Panc1 (cell line): ENCODE measurements at regions not wholly inside any gene's neighbourhood (a gene's known extent, or its start where the extent isn't known, plus 50 kb on each side); places are given as distances from the start of the nearest gene placed in this dataset.

Source experiments
- ATAC-seq: fragments of 200-7000 bp; cut with Tn5 transposase; 2 replicates; pipeline ENCODE4 v1.9.1; 2020; ENCODE audit warnings: mild to moderate bottlenecking, moderate library complexity
- BruUV-seq: library from RNA; stranded (reverse); fragments of 400-500 nt; replicated peaks from 2 replicates; lab custom pipeline; 2021; lab: Mats Ljungman, UMichigan
- CTCF ChIA-PET: fragments of 300-600 bp; sonication (Branson Sonifier 250); formaldehyde crosslinking; loops from one replicate; lab custom pipeline; 2022; ENCODE audit warnings: antibody characterized with exemption; lab: Charles Lee
- POLR2A ChIA-PET: fragments of 300-600 bp; sonication (Branson Sonifier 250); formaldehyde crosslinking; loops from one replicate; lab custom pipeline; 2022; ENCODE audit warnings: antibody characterized with exemption; lab: Charles Lee
- DNase-seq: peaks from one replicate; pipeline ENCODE4 v3.0.0-alpha.2; 2010; ENCODE audit warnings: low read depth, low spot score
- H3K27ac ChIP-seq: 2 replicates; pipeline ENCODE4 v1.5.1; 2011; ENCODE audit warnings: mild to moderate bottlenecking, low read length, inconsistent platforms
- H3K27me3 ChIP-seq: fragments of 200-500 bp; sonication (Bioruptor generic); 2 replicates; pipeline ENCODE4 v1.6.0; 2014; ENCODE audit warnings: low read length, inconsistent platforms; ENCODE audit not compliant: control insufficient read depth, insufficient read depth
- H3K36me3 ChIP-seq: fragments of 200-500 bp; sonication (Bioruptor generic); 2 replicates; pipeline ENCODE4 v1.5.1; 2014; ENCODE audit warnings: inconsistent platforms, mild to moderate bottlenecking, low read length, moderate library complexity; ENCODE audit not compliant: control insufficient read depth, insufficient read depth
- H3K4me1 ChIP-seq: 2 replicates; pipeline ENCODE4 v1.5.1; 2011; ENCODE audit warnings: inconsistent platforms, mild to moderate bottlenecking, low read length, moderate library complexity; ENCODE audit not compliant: control insufficient read depth, insufficient read depth
- H3K4me3 ChIP-seq, 2 experiments: 2 replicates each; pipeline ENCODE4 v1.5.1; 2011 to 2012; ENCODE audit warnings: low read depth in 2 of 2, low read length in 2 of 2, mild to moderate bottlenecking in 2 of 2, inconsistent platforms in 1 of 2, moderate library complexity in 1 of 2
- H3K9me3 ChIP-seq: fragments of 200-500 bp; sonication (Bioruptor generic); 2 replicates; pipeline ENCODE4 v1.5.1; 2014; ENCODE audit warnings: low read depth, mild to moderate bottlenecking, inconsistent platforms, low read length, moderate library complexity; ENCODE audit not compliant: control insufficient read depth, insufficient read depth
- POLR2AphosphoS5 ChIP-seq: IDR thresholded peaks from 2 replicates; pipeline ENCODE4 v1.6.1; 2012; ENCODE audit warnings: mild to moderate bottlenecking, low read depth, low read length, moderate library complexity
- SIN3A ChIP-seq: IDR thresholded peaks from 2 replicates; pipeline ENCODE4 v1.6.1; 2012; ENCODE audit warnings: low read depth, mild to moderate bottlenecking, low read length, moderate library complexity, borderline replicate concordance; ENCODE audit not compliant: insufficient read depth
- TCF7L2 ChIP-seq: IDR thresholded peaks from 2 replicates; pipeline ENCODE4 v1.6.1; 2011; ENCODE audit warnings: mild to moderate bottlenecking, low read depth, low read length, inconsistent platforms
- in situ Hi-C: cut with HindIII; loops from 2 replicates; pipeline ENCODE4 v1.10.0; 2016; ENCODE audit warnings: low sequenced_read_pairs, low pct_unique_long_range_greater_than_20kb
- intact Hi-C: fragments of 100-400 bp; cut with micrococcal nuclease; formaldehyde crosslinking; loops from one replicate; pipeline ENCODE4 v1.10.0; 2022; ENCODE audit not compliant: unreplicated experiment
- TF ChIP-seq, protein P1 (sequence below): fragments of 450-650 bp; IDR thresholded peaks from 2 replicates; pipeline ENCODE4 v1.5.1; 2017; ENCODE audit warnings: mild to moderate bottlenecking
- TF ChIP-seq, protein P2 (sequence below), 2 experiments: IDR thresholded peaks; 2 replicates each; pipeline ENCODE4 v1.6.1; 2011 to 2012; ENCODE audit warnings: low read depth in 2 of 2, control low read depth in 1 of 2, low read length in 1 of 2, mild to moderate bottlenecking in 1 of 2, moderate library complexity in 1 of 2; ENCODE audit not compliant: insufficient read depth in 1 of 2

DNA sequence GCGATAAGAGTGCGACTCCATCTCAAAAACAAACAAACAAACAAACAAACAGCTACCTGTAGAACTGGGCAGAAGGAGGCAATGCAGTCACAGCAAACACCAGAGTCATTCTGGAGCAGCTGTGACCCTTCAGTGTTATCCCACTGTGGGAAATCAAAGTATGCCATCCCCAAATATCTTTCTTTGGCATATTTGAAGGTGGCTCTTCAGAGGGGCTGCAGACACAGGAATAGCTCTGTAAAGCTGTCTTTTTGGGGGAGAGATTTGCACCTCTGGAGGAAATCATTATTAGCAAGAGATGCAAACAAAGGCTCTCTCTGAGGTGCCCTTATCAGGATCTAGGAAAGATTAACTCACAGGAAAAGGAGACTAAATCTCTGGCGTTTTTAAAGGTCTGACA lies 98.5 kb upstream of the XPO1 start:
- peaks cover 9% of the 10 kb centered on the region for H3K4me1 ChIP-seq
- intact Hi-C loops = loop anchor here (5.0 kb wide), 1 partner anchor 99 kb away; the partner anchor contains the start of gene XPO1
- CTCF ChIA-PET = no interaction called here
- peak overlapping the region; percentile 34; the same call in 1 of the 2 replicates for H3K27ac ChIP-seq
- no peaks in the 10 kb centered on the region for H3K36me3 ChIP-seq
- no peaks in the 10 kb centered on the region for H3K9me3 ChIP-seq
- no peak overlapping the region for H3K4me3 ChIP-seq
- in situ Hi-C loops = no loop called here
- TF ChIP-seq TCF7L2 (no peak), SIN3A (no peak), POLR2AphosphoS5 (no peak)
- TF ChIP-seq, protein P1, sequence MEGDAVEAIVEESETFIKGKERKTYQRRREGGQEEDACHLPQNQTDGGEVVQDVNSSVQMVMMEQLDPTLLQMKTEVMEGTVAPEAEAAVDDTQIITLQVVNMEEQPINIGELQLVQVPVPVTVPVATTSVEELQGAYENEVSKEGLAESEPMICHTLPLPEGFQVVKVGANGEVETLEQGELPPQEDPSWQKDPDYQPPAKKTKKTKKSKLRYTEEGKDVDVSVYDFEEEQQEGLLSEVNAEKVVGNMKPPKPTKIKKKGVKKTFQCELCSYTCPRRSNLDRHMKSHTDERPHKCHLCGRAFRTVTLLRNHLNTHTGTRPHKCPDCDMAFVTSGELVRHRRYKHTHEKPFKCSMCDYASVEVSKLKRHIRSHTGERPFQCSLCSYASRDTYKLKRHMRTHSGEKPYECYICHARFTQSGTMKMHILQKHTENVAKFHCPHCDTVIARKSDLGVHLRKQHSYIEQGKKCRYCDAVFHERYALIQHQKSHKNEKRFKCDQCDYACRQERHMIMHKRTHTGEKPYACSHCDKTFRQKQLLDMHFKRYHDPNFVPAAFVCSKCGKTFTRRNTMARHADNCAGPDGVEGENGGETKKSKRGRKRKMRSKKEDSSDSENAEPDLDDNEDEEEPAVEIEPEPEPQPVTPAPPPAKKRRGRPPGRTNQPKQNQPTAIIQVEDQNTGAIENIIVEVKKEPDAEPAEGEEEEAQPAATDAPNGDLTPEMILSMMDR = no peak
- TF ChIP-seq, protein P2, sequence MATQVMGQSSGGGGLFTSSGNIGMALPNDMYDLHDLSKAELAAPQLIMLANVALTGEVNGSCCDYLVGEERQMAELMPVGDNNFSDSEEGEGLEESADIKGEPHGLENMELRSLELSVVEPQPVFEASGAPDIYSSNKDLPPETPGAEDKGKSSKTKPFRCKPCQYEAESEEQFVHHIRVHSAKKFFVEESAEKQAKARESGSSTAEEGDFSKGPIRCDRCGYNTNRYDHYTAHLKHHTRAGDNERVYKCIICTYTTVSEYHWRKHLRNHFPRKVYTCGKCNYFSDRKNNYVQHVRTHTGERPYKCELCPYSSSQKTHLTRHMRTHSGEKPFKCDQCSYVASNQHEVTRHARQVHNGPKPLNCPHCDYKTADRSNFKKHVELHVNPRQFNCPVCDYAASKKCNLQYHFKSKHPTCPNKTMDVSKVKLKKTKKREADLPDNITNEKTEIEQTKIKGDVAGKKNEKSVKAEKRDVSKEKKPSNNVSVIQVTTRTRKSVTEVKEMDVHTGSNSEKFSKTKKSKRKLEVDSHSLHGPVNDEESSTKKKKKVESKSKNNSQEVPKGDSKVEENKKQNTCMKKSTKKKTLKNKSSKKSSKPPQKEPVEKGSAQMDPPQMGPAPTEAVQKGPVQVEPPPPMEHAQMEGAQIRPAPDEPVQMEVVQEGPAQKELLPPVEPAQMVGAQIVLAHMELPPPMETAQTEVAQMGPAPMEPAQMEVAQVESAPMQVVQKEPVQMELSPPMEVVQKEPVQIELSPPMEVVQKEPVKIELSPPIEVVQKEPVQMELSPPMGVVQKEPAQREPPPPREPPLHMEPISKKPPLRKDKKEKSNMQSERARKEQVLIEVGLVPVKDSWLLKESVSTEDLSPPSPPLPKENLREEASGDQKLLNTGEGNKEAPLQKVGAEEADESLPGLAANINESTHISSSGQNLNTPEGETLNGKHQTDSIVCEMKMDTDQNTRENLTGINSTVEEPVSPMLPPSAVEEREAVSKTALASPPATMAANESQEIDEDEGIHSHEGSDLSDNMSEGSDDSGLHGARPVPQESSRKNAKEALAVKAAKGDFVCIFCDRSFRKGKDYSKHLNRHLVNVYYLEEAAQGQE (IDR thresholded peaks at IDR 0.05; ENCODE audit: insufficient read depth in 1 of 2, low read depth in 2 of 2, low read length in 1 of 2) = no peak
- no peaks in the 10 kb centered on the region for H3K27me3 ChIP-seq
- BruUV-seq = no TSS peak
- ATAC-seq (no peak), DNase-seq (no peak)
- POLR2A ChIA-PET = no interaction called here

DNA sequence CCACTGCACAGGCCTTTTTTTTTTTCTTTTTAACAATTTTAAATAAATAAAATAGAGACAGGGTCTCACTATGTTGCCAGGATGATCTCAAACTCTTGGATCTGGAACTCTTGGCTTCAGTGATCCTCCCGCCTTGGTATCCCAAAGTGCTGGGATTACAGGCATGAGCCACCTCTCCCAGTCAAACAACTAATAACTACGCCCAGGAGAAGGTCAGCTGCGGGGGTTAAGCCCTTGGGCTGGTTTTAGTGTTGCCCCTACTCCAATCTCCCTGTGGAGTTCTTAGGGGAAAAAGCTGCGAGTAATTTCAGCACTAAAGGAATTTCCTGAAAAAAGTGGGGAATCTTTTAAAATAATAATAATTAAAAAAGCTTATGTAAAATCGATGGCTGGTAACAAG lies 96.4 kb upstream of the XPO1 start:
- Histone ChIP-seq H3K9me3 (no peaks in the 10 kb centered on the region), H3K27ac (no peak overlapping the region), H3K4me3 (no peak overlapping the region), H3K27me3 (no peaks in the 10 kb centered on the region), H3K4me1 (peaks cover 9% of the 10 kb centered on the region), H3K36me3 (no peaks in the 10 kb centered on the region)
- DNase-seq = no peak
- CTCF ChIA-PET = no interaction called here
- ATAC-seq = no peak
- intact Hi-C loops (no loop called here), in situ Hi-C loops (no loop called here)
- BruUV-seq = no TSS peak
- POLR2A ChIA-PET = no interaction called here
- TF ChIP-seq, protein P2 (IDR thresholded peaks at IDR 0.05; ENCODE audit: insufficient read depth in 1 of 2, low read depth in 2 of 2, low read length in 1 of 2) = no peak
- no peak for TF ChIP-seq TCF7L2
- TF ChIP-seq SIN3A = no peak
- no peak for TF ChIP-seq POLR2AphosphoS5
- TF ChIP-seq, protein P1 = no peak
